ENCODE measurements at regions not wholly inside any gene's neighbourhood (a gene's known extent, or its start where the extent isn't known, plus 50 kb on each side); places are given as distances from the start of the nearest gene placed in this dataset.

DNA sequence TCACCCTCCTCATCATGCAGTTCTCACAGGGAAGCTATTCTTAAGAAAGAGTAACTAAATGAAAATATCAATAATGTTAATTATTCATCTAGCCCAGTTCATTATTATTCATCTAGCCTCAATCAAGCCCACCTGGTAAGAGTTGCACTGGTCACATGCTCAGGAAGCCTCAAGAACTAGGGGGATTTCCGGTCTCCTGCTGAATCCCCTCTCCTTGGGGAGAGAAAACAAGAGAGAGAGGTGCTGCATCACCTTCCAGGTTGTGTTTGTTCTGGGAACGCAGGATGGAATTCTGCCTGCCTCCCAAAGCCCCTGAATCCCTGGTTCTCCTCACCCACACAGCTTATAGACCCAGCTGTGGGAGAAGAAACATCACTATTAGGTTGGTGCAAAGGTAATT lies 164.0 kb downstream of the PMP22 start:
- DNase-seq (ENCODE audit: low read depth in 1 of 2, low spot score in 1 of 2), result no peak
- H3K9me3 ChIP-seq (ENCODE audit: low read depth), result no peaks in the 10 kb centered on the region
- H3K4me3 ChIP-seq, result no peak overlapping the region
- no peak overlapping the region for H3K27ac ChIP-seq
- no peaks in the 10 kb centered on the region for H3K27me3 ChIP-seq
- TF ChIP-seq, protein P1, sequence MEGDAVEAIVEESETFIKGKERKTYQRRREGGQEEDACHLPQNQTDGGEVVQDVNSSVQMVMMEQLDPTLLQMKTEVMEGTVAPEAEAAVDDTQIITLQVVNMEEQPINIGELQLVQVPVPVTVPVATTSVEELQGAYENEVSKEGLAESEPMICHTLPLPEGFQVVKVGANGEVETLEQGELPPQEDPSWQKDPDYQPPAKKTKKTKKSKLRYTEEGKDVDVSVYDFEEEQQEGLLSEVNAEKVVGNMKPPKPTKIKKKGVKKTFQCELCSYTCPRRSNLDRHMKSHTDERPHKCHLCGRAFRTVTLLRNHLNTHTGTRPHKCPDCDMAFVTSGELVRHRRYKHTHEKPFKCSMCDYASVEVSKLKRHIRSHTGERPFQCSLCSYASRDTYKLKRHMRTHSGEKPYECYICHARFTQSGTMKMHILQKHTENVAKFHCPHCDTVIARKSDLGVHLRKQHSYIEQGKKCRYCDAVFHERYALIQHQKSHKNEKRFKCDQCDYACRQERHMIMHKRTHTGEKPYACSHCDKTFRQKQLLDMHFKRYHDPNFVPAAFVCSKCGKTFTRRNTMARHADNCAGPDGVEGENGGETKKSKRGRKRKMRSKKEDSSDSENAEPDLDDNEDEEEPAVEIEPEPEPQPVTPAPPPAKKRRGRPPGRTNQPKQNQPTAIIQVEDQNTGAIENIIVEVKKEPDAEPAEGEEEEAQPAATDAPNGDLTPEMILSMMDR (IDR thresholded peaks at IDR 0.05; ENCODE audit: low read depth, low read length), result no peak
- H3K4me1 ChIP-seq (ENCODE audit: low read depth), result no peaks in the 10 kb centered on the region
- no peaks in the 10 kb centered on the region for H3K36me3 ChIP-seq

DNA sequence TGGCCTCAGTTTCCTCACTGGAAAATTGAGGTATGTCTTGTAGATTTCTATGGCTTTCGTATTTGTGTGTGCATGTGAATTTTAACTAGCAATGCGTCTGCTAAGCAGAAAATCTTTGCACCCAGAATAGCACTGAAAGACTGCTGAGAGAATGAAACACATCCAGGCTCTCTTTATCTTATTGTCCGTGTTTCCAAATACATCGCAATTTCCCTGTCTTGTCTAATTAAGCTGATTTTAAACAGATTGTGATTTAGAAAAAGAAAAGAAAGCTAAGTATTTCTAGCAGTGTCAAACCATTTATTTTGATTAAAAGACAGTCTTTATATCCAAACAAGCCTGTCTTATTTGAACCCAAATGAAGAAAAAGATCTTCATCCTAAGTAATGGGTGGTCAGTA lies 168.6 kb downstream of the PMP22 start:
- no peaks in the 10 kb centered on the region for H3K4me1 ChIP-seq (ENCODE audit: low read depth)
- no peak for DNase-seq (ENCODE audit: low read depth in 1 of 2, low spot score in 1 of 2)

DNA sequence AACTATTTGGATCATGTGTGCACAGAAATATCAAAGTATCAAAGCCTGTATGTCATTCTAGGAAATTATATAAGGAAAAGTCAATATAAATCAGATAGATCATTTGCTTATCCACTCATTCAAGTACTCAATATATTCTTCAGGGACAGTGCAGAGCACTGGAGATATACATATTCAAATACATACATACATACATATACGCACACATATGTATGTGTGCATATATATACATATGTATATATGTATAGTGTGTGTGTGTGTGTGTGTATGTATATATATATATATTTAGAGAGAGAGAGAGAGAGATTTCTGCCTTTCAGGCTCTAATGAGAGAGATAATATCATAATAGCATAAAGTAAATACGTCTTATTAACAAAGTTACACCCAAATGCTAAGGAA lies 169.2 kb downstream of the PMP22 start:
- DNase-seq (ENCODE audit: low read depth in 1 of 2, low spot score in 1 of 2), result no peak
- TF ChIP-seq, protein P1 (IDR thresholded peaks at IDR 0.05; ENCODE audit: low read depth, low read length), result no peak
- Histone ChIP-seq H3K27ac (no peak overlapping the region), H3K4me3 (no peak overlapping the region), H3K4me1 (ENCODE audit: low read depth) (no peaks in the 10 kb centered on the region), H3K36me3 (no peaks in the 10 kb centered on the region), H3K9me3 (ENCODE audit: low read depth) (no peaks in the 10 kb centered on the region), H3K27me3 (no peaks in the 10 kb centered on the region)

More for the DNA sequence above, 168.6 kb downstream of the PMP22 start:
- Histone ChIP-seq H3K4me3 (no peak overlapping the region), H3K36me3 (no peaks in the 10 kb centered on the region), H3K9me3 (ENCODE audit: low read depth) (no peaks in the 10 kb centered on the region), H3K27me3 (no peaks in the 10 kb centered on the region), H3K27ac (no peak overlapping the region)
- TF ChIP-seq, protein P1 (IDR thresholded peaks at IDR 0.05; ENCODE audit: low read depth, low read length), result no peak

DNA sequence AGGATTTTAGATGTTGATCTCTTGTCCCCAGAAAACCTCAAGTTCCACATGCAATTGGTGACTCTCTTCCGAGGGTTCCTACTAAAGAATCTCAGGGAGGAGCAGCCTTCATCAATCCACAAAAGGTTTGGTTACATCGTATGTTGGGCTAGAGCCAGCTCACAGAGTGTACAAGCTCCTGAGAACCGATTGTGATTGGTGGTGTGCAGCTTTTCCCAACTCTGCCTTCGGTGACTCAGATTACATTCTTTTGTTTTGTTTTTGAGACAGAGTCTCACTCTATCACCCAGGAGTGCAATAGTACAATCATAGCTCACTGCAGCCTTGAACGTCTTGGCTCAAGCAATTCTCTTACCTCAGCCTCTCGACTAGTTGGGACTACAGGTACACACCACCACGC lies 172.4 kb downstream of the PMP22 start:
- H3K9me3 ChIP-seq (ENCODE audit: low read depth), result no peaks in the 10 kb centered on the region
- no peak overlapping the region for H3K27ac ChIP-seq
- TF ChIP-seq, protein P1 (IDR thresholded peaks at IDR 0.05; ENCODE audit: low read depth, low read length), result no peak
- H3K36me3 ChIP-seq, result no peaks in the 10 kb centered on the region
- no peaks in the 10 kb centered on the region for H3K27me3 ChIP-seq
- no peak overlapping the region for H3K4me3 ChIP-seq
- DNase-seq (ENCODE audit: low read depth in 1 of 2, low spot score in 1 of 2), result no peak
- no peaks in the 10 kb centered on the region for H3K4me1 ChIP-seq (ENCODE audit: low read depth)

DNA sequence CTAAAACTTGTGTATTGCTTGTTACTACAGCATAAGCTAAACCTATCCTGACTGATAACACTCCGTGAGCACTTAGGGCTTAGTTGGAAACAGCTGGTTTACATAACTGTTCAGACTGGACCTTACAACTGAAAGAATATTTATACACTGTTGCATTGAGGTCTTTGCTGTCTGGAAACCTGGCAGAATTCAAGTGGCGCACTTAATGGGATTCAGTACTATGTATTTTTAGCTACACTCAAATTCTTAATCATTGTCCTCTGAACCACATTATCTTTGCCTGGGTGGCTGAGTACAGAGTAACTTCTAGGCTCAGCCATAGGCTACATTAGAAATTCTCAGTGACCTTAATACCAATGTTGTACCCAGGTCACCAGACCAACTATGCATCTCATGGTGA lies 172.9 kb downstream of the PMP22 start:
- no peaks in the 10 kb centered on the region for H3K36me3 ChIP-seq
- no peak overlapping the region for H3K4me3 ChIP-seq
- DNase-seq (ENCODE audit: low read depth in 1 of 2, low spot score in 1 of 2), result peak in 1 of 2 donors; percentile 45
- no peaks in the 10 kb centered on the region for H3K4me1 ChIP-seq (ENCODE audit: low read depth)
- no peaks in the 10 kb centered on the region for H3K9me3 ChIP-seq (ENCODE audit: low read depth)
- H3K27me3 ChIP-seq, result no peaks in the 10 kb centered on the region
- H3K27ac ChIP-seq, result no peak overlapping the region
- TF ChIP-seq, protein P1 (IDR thresholded peaks at IDR 0.05; ENCODE audit: low read depth, low read length), result no peak

DNA sequence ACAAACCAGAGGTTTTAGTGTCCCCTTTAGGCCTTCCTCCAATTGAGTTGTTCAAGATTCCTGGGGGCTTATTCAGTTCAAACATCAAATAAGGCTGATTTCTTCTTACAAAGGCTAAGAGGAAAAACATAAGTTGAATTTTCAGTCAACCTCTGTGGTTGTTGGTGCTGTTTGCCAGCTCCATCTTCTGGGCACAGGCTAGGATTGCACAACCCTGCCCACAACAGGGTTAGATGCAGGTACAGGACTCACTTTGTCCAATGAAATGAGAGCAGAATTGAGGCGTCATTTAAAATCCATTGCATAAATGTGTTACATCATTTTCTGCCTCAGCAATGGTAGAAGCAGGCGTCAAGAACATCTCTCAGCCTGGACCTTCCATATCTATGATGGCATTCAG lies 173.3 kb downstream of the PMP22 start:
- DNase-seq (ENCODE audit: low read depth in 1 of 2, low spot score in 1 of 2), result no peak
- no peaks in the 10 kb centered on the region for H3K27me3 ChIP-seq

More for the DNA sequence above, 173.3 kb downstream of the PMP22 start:
- Histone ChIP-seq H3K4me3 (no peak overlapping the region), H3K27ac (no peak overlapping the region), H3K36me3 (no peaks in the 10 kb centered on the region), H3K9me3 (ENCODE audit: low read depth) (no peaks in the 10 kb centered on the region), H3K4me1 (ENCODE audit: low read depth) (no peaks in the 10 kb centered on the region)
- TF ChIP-seq, protein P1 (IDR thresholded peaks at IDR 0.05; ENCODE audit: low read depth, low read length), result no peak

Data from cardiac muscle cell (in vitro differentiated cells and primary cell).